ENCODE measurements at regions not wholly inside any gene's neighbourhood (a gene's known extent, or its start where the extent isn't known, plus 50 kb on each side); places are given as distances from the start of the nearest gene placed in this dataset.
A peak's percentile ranks its signal among the peaks of the same experiment; 100 is the strongest.

GRCh38 chr10:78301891-78302738, 268.5 kb downstream of the RPS24 start:
- Histone ChIP-seq H3K4me3 (ENCODE audit: low read depth in 1 of 2, low read length in 2 of 2) (peak overlapping the region in 1 of 2 donors; percentile 61), H3K9me3 (ENCODE audit: control insufficient read depth in 2 of 2, insufficient read depth in 1 of 2, low read depth in 1 of 2, low read length in 1 of 2) (no peaks in the 10 kb centered on the region), H3K36me3 (ENCODE audit: control insufficient read depth in 2 of 2, insufficient read depth in 2 of 2, low read length in 1 of 2) (no peaks in the 10 kb centered on the region), H3K27me3 (ENCODE audit: control insufficient read depth in 1 of 2, insufficient read depth in 2 of 2, low read length in 2 of 2) (no peaks in the 10 kb centered on the region), H3K4me1 (ENCODE audit: control insufficient read depth in 2 of 2, insufficient read depth in 2 of 2, low read length in 1 of 2) (peaks cover 0 to 6% of the 10 kb centered on the region in 2 donors), H3K27ac (ENCODE audit: low read depth in 2 of 2, low read length in 1 of 2) (peak overlapping the region in 1 of 2 donors; percentile 93)
- WGBS, 2 donors, result 76 to 82% methylated on average over 11 of the region's 11 CpGs

- Histone ChIP-seq H3K27ac (ENCODE audit: low read depth in 2 of 2, low read length in 1 of 2) (peak overlapping the region; percentile 85 to 93), H3K4me3 (ENCODE audit: low read depth in 1 of 2, low read length in 2 of 2) (peak overlapping the region; percentile 61 to 63), H3K27me3 (ENCODE audit: control insufficient read depth in 1 of 2, insufficient read depth in 2 of 2, low read length in 2 of 2) (no peaks in the 10 kb centered on the region), H3K9me3 (ENCODE audit: control insufficient read depth in 2 of 2, insufficient read depth in 1 of 2, low read depth in 1 of 2, low read length in 1 of 2) (no peaks in the 10 kb centered on the region), H3K36me3 (ENCODE audit: control insufficient read depth in 2 of 2, insufficient read depth in 2 of 2, low read length in 1 of 2) (no peaks in the 10 kb centered on the region), H3K4me1 (ENCODE audit: control insufficient read depth in 2 of 2, insufficient read depth in 2 of 2, low read length in 1 of 2) (peaks cover 0 to 6% of the 10 kb centered on the region in 2 donors)
- WGBS, 2 donors, result 7 to 9% methylated on average over 3 of the region's 3 CpGs
Measured at GRCh38 chr10:78302739-78302988, 269.0 kb downstream of the RPS24 start.

- Histone ChIP-seq H3K27ac (ENCODE audit: low read depth in 2 of 2, low read length in 1 of 2) (peak overlapping the region; percentile 85 to 93), H3K4me3 (ENCODE audit: low read depth in 1 of 2, low read length in 2 of 2) (peak overlapping the region; percentile 61 to 63), H3K9me3 (ENCODE audit: control insufficient read depth in 2 of 2, insufficient read depth in 1 of 2, low read depth in 1 of 2, low read length in 1 of 2) (no peaks in the 10 kb centered on the region), H3K36me3 (ENCODE audit: control insufficient read depth in 2 of 2, insufficient read depth in 2 of 2, low read length in 1 of 2) (no peaks in the 10 kb centered on the region), H3K27me3 (ENCODE audit: control insufficient read depth in 1 of 2, insufficient read depth in 2 of 2, low read length in 2 of 2) (no peaks in the 10 kb centered on the region), H3K4me1 (ENCODE audit: control insufficient read depth in 2 of 2, insufficient read depth in 2 of 2, low read length in 1 of 2) (peaks cover 0 to 6% of the 10 kb centered on the region in 2 donors)
- WGBS, 2 donors, result 3 to 8% methylated on average over 40 to 81 of the region's 81 CpGs
Measured at GRCh38 chr10:78302989-78303854, 269.6 kb downstream of the RPS24 start.

- no peaks in the 10 kb centered on the region for H3K9me3 ChIP-seq (ENCODE audit: control insufficient read depth in 2 of 2, insufficient read depth in 1 of 2, low read depth in 1 of 2, low read length in 1 of 2)
- no peaks in the 10 kb centered on the region for H3K27me3 ChIP-seq (ENCODE audit: control insufficient read depth in 1 of 2, insufficient read depth in 2 of 2, low read length in 2 of 2)
- H3K36me3 ChIP-seq (ENCODE audit: control insufficient read depth in 2 of 2, insufficient read depth in 2 of 2, low read length in 1 of 2), result no peaks in the 10 kb centered on the region
- no peak overlapping the region for H3K27ac ChIP-seq (ENCODE audit: low read depth in 2 of 2, low read length in 1 of 2)
- WGBS, 2 donors, result 84 to 89% methylated on average over 12 of the region's 12 CpGs
- H3K4me1 ChIP-seq (ENCODE audit: control insufficient read depth in 2 of 2, insufficient read depth in 2 of 2, low read length in 1 of 2), result peaks cover 0 to 6% of the 10 kb centered on the region in 2 donors
- no peak overlapping the region for H3K4me3 ChIP-seq (ENCODE audit: low read depth in 1 of 2, low read length in 2 of 2)
Measured at GRCh38 chr10:78304091-78305045, 270.7 kb downstream of the RPS24 start.

- Histone ChIP-seq H3K27me3 (ENCODE audit: control insufficient read depth in 1 of 2, insufficient read depth in 2 of 2, low read length in 2 of 2) (no peaks in the 10 kb centered on the region), H3K9me3 (ENCODE audit: control insufficient read depth in 2 of 2, insufficient read depth in 1 of 2, low read depth in 1 of 2, low read length in 1 of 2) (no peaks in the 10 kb centered on the region), H3K36me3 (ENCODE audit: control insufficient read depth in 2 of 2, insufficient read depth in 2 of 2, low read length in 1 of 2) (no peaks in the 10 kb centered on the region), H3K4me3 (ENCODE audit: low read depth in 1 of 2, low read length in 2 of 2) (no peak overlapping the region), H3K27ac (ENCODE audit: low read depth in 2 of 2, low read length in 1 of 2) (no peak overlapping the region), H3K4me1 (ENCODE audit: control insufficient read depth in 2 of 2, insufficient read depth in 2 of 2, low read length in 1 of 2) (peaks cover 0 to 6% of the 10 kb centered on the region in 2 donors)
- 83 to 89% methylated on average over 3 of the region's 3 CpGs for WGBS, 2 donors
Measured at GRCh38 chr10:78305311-78305710, 271.6 kb downstream of the RPS24 start.

GRCh38 chr10:78306358-78306757, 272.7 kb downstream of the RPS24 start:
- no peak overlapping the region for H3K4me3 ChIP-seq (ENCODE audit: low read depth in 1 of 2, low read length in 2 of 2)
- no peaks in the 10 kb centered on the region for H3K36me3 ChIP-seq (ENCODE audit: control insufficient read depth in 2 of 2, insufficient read depth in 2 of 2, low read length in 1 of 2)
- H3K27ac ChIP-seq (ENCODE audit: low read depth in 2 of 2, low read length in 1 of 2), result no peak overlapping the region
- WGBS, 2 donors, result 85 to 89% methylated on average over 5 of the region's 5 CpGs
- H3K4me1 ChIP-seq (ENCODE audit: control insufficient read depth in 2 of 2, insufficient read depth in 2 of 2, low read length in 1 of 2), result peaks cover 0 to 6% of the 10 kb centered on the region in 2 donors
- H3K27me3 ChIP-seq (ENCODE audit: control insufficient read depth in 1 of 2, insufficient read depth in 2 of 2, low read length in 2 of 2), result no peaks in the 10 kb centered on the region
- H3K9me3 ChIP-seq (ENCODE audit: control insufficient read depth in 2 of 2, insufficient read depth in 1 of 2, low read depth in 1 of 2, low read length in 1 of 2), result no peaks in the 10 kb centered on the region

- Histone ChIP-seq H3K4me3 (ENCODE audit: low read depth in 1 of 2, low read length in 2 of 2) (no peak overlapping the region), H3K36me3 (ENCODE audit: control insufficient read depth in 2 of 2, insufficient read depth in 2 of 2, low read length in 1 of 2) (no peaks in the 10 kb centered on the region), H3K4me1 (ENCODE audit: control insufficient read depth in 2 of 2, insufficient read depth in 2 of 2, low read length in 1 of 2) (peaks cover 0 to 5% of the 10 kb centered on the region in 2 donors), H3K27me3 (ENCODE audit: control insufficient read depth in 1 of 2, insufficient read depth in 2 of 2, low read length in 2 of 2) (no peaks in the 10 kb centered on the region), H3K27ac (ENCODE audit: low read depth in 2 of 2, low read length in 1 of 2) (no peak overlapping the region), H3K9me3 (ENCODE audit: control insufficient read depth in 2 of 2, insufficient read depth in 1 of 2, low read depth in 1 of 2, low read length in 1 of 2) (no peaks in the 10 kb centered on the region)
- whole genome bisulfite sequencing, 2 donors, result 47% methylated on average over 1 of the region's 1 CpG
Measured at GRCh38 chr10:78307576-78307975, 273.9 kb downstream of the RPS24 start.

GRCh38 chr10:78309536-78310237, 276.0 kb downstream of the RPS24 start:
- Histone ChIP-seq H3K27me3 (ENCODE audit: control insufficient read depth in 1 of 2, insufficient read depth in 2 of 2, low read length in 2 of 2) (no peaks in the 10 kb centered on the region), H3K9me3 (ENCODE audit: control insufficient read depth in 2 of 2, insufficient read depth in 1 of 2, low read depth in 1 of 2, low read length in 1 of 2) (no peaks in the 10 kb centered on the region), H3K36me3 (ENCODE audit: control insufficient read depth in 2 of 2, insufficient read depth in 2 of 2, low read length in 1 of 2) (no peaks in the 10 kb centered on the region), H3K4me1 (ENCODE audit: control insufficient read depth in 2 of 2, insufficient read depth in 2 of 2, low read length in 1 of 2) (no peaks in the 10 kb centered on the region), H3K27ac (ENCODE audit: low read depth in 2 of 2, low read length in 1 of 2) (no peak overlapping the region), H3K4me3 (ENCODE audit: low read depth in 1 of 2, low read length in 2 of 2) (no peak overlapping the region)
- 90 to 94% methylated on average over 15 of the region's 15 CpGs for WGBS, 2 donors

All from esophagus (tissue), 2 donors.